ENCODE measurements at regions not wholly inside any gene's neighbourhood (a gene's known extent, or its start where the extent isn't known, plus 50 kb on each side); places are given as distances from the start of the nearest gene placed in this dataset.

DNA sequence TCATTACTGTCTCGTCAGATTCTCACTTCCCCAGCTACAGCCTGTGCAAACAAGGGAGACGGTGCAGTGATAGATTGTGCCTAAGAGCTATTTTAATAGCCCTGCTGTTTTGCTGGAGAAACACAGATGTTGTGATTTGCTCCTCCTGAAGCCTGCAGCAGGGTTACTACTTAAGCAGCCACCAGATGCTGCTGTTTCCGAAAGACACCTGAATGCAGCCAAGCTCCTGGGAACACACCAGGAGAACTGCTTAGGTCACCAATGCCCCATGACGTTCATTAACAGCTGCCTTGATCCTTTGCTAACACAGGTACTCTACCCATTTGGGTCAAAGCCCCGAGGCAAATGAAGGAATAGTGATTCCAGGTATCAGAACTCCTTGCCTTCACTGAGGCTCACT lies 411.8 kb upstream of the DAB1 start:
- no peak overlapping the region for H3K27ac Mint-ChIP-seq
- H3K9me3 Mint-ChIP-seq, result peaks cover 8% of the 10 kb centered on the region
- no peak overlapping the region for H3K4me3 Mint-ChIP-seq
- H3K36me3 Mint-ChIP-seq (ENCODE audit: low read depth), result no peaks in the 10 kb centered on the region
- H3K4me1 Mint-ChIP-seq, result no peaks in the 10 kb centered on the region
- DNase-seq, result no peak
- peaks cover 11% of the 10 kb centered on the region for H3K27me3 Mint-ChIP-seq (ENCODE audit: low read depth, poor library complexity)
- TF ChIP-seq, protein P1, sequence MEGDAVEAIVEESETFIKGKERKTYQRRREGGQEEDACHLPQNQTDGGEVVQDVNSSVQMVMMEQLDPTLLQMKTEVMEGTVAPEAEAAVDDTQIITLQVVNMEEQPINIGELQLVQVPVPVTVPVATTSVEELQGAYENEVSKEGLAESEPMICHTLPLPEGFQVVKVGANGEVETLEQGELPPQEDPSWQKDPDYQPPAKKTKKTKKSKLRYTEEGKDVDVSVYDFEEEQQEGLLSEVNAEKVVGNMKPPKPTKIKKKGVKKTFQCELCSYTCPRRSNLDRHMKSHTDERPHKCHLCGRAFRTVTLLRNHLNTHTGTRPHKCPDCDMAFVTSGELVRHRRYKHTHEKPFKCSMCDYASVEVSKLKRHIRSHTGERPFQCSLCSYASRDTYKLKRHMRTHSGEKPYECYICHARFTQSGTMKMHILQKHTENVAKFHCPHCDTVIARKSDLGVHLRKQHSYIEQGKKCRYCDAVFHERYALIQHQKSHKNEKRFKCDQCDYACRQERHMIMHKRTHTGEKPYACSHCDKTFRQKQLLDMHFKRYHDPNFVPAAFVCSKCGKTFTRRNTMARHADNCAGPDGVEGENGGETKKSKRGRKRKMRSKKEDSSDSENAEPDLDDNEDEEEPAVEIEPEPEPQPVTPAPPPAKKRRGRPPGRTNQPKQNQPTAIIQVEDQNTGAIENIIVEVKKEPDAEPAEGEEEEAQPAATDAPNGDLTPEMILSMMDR (IDR thresholded peaks at IDR 0.05), result no peak

DNA sequence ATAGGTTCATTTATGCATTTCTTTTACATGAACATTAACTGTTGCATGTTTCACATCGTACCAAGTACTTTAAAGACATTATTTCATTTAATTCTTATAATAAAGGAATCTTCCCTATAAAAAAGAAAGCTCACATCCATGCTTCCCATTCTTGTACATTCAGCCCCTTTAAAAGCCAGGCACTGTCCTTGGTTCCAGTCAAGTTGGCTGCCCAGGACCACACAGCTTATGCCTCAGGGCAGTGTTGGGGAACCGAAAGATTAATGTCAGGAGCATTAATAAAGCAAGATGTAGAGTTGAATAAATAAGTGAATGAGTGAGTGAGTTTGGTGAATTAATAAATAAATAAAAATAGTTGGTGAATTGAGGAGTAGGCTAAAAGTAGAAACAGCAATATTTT lies 409.4 kb upstream of the DAB1 start:
- H3K9me3 Mint-ChIP-seq, result no peaks in the 10 kb centered on the region
- TF ChIP-seq, protein P1 (IDR thresholded peaks at IDR 0.05), result no peak
- no peaks in the 10 kb centered on the region for H3K4me1 Mint-ChIP-seq
- no peaks in the 10 kb centered on the region for H3K36me3 Mint-ChIP-seq (ENCODE audit: low read depth)
- no peak overlapping the region for H3K27ac Mint-ChIP-seq
- no peak overlapping the region for H3K4me3 Mint-ChIP-seq
- no peak for DNase-seq
- peaks cover 4% of the 10 kb centered on the region for H3K27me3 Mint-ChIP-seq (ENCODE audit: low read depth, poor library complexity)

DNA sequence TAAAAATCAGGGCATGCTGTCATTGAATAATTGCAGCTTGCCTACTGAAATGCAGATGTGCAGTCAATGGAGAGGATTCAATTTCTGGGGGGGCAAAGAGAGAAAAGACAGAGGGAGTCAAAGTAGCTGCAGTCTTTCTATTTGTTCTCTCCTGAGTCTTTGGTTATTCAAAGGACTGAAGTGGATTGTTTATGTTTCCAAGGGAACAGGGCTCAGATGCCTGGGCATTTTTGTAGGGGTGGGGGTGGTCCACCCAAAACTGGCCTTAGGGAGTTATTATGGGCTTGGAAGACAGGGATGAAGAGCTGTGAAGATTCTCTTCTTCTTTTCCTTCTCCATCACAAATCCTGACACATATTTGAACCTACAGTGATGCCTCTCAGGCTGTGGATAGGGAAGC lies 408.8 kb upstream of the DAB1 start:
- no peaks in the 10 kb centered on the region for H3K4me1 Mint-ChIP-seq

DNA sequence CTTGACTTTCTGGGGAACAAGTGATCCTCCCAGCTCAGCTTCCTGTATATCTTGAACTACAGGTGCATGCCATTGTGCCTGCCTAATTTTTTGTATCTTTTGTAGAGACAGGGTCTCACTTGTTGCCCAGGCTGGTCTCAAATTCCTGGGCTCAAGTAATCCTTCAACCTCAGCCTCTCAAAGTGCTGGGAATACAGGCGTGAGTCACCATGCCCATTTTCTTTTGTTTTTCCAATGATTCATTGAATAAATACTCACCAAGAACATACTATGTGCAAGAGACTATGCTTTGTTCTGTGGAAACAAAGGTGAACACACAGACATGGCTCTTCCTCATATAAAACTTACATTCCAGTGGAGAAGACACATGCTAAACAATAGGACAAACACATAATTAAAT lies 407.8 kb upstream of the DAB1 start:
- Mint-ChIP-seq H3K27ac (no peak overlapping the region), H3K36me3 (ENCODE audit: low read depth) (no peaks in the 10 kb centered on the region), H3K27me3 (ENCODE audit: low read depth, poor library complexity) (peaks cover 4% of the 10 kb centered on the region), H3K9me3 (no peaks in the 10 kb centered on the region), H3K4me3 (no peak overlapping the region), H3K4me1 (no peaks in the 10 kb centered on the region)
- TF ChIP-seq, protein P1 (IDR thresholded peaks at IDR 0.05), result no peak
- DNase-seq, result no peak

More for the DNA sequence above, 408.8 kb upstream of the DAB1 start:
- Mint-ChIP-seq H3K27me3 (ENCODE audit: low read depth, poor library complexity) (peaks cover 4% of the 10 kb centered on the region), H3K36me3 (ENCODE audit: low read depth) (no peaks in the 10 kb centered on the region), H3K27ac (no peak overlapping the region), H3K9me3 (no peaks in the 10 kb centered on the region), H3K4me3 (no peak overlapping the region)
- DNase-seq, result no peak
- TF ChIP-seq, protein P1 (IDR thresholded peaks at IDR 0.05), result no peak

DNA sequence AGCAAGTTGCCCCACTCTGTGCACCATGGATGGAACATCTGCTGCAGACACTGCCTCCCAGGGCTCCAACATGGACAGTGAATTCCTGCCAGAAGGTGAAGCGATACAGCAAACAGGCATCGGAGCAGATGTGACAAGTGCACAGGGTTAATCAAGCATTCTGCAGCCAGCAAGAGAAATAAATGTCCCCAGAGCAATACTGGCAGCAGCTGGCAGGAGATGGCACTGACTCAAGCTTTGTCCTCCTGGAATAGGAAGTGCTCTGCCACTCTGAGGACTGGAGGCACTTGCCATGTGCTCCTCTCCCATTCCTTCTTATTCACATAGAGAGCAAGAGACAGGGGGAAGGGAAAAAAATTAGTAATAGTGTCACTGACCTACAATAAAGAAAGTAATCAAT lies 402.7 kb upstream of the DAB1 start:
- Mint-ChIP-seq H3K4me3 (no peak overlapping the region), H3K27ac (no peak overlapping the region), H3K9me3 (no peaks in the 10 kb centered on the region), H3K36me3 (ENCODE audit: low read depth) (no peaks in the 10 kb centered on the region), H3K27me3 (ENCODE audit: low read depth, poor library complexity) (no peaks in the 10 kb centered on the region), H3K4me1 (peaks cover 6% of the 10 kb centered on the region)
- TF ChIP-seq, protein P1 (IDR thresholded peaks at IDR 0.05), result no peak
- no peak for DNase-seq

DNA sequence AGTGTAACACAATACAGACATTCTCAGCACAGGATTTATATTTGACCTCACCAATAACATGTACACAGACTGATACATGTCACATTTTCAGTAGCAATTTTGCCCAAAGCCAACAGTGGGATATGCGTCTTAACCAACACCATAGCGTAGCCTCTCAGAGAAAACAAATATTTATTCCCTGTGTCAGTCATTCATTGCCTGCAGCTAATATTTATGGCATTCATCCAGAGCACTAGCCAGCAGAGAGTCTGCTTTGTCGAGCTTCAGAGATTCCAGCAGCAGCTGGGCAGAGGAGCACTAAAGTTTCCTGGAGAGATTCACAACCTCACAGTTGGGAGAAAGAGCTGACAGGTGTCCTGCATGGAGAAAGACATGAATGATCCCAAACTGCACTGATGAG lies 400.7 kb upstream of the DAB1 start:
- peaks cover 6% of the 10 kb centered on the region for H3K4me1 Mint-ChIP-seq
- H3K36me3 Mint-ChIP-seq (ENCODE audit: low read depth), result no peaks in the 10 kb centered on the region
- no peaks in the 10 kb centered on the region for H3K27me3 Mint-ChIP-seq (ENCODE audit: low read depth, poor library complexity)
- no peak for DNase-seq
- H3K9me3 Mint-ChIP-seq, result no peaks in the 10 kb centered on the region
- no peak overlapping the region for H3K27ac Mint-ChIP-seq
- H3K4me3 Mint-ChIP-seq, result no peak overlapping the region
- TF ChIP-seq, protein P1 (IDR thresholded peaks at IDR 0.05), result no peak

All from nephron progenitor cell (in vitro differentiated cells).